ENCODE measurements at regions not wholly inside any gene's neighbourhood (a gene's known extent, or its start where the extent isn't known, plus 50 kb on each side); places are given as distances from the start of the nearest gene placed in this dataset.
A peak's percentile ranks its signal among the peaks of the same experiment; 100 is the strongest.

DNA sequence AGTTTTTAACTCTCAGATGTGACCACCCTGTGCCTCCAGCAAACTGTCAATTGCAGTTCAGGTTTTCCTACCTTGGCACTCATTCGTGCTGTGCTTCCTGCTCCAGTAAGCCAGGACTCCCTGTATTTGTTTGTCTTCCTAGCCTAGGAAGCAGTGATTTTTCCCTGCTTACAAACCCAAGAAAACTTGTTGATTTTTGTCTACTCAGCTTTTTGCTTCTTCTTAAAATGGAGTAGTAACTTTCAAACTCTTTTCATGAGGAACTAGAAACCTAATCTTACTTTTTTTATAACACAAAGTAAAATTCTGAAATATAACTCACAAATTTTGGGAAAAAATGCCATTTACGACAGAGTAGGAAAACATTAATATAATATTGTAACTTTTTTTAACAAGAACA lies 150.6 kb upstream of the TMEFF2 start:
- 4% methylated on average over 2 of the region's 2 CpGs for WGBS (ENCODE audit: low lambda C conversion rate)
- in situ Hi-C loops (cut with HindIII; ENCODE audit: extremely low pct_ligation_motif_present, low pct_unique_long_range_greater_than_20kb) = no loop called here
- CTCF ChIA-PET (ENCODE audit: low intra/inter-chr PET ratio, low total read pairs) = no interaction called here

GRCh38 chr2:192333642-192334041 lies 138.9 kb upstream of the TMEFF2 start:
- no TSS peak for BruUV-seq (replicated peaks)
- Histone ChIP-seq H3K9me3 (ENCODE audit: low read length) (no peaks in the 10 kb centered on the region), H3K27ac (ENCODE audit: extremely low read length, insufficient read depth, low read length) (no peak overlapping the region), H3K36me3 (replicated peaks in 1 of 2; ENCODE audit: control insufficient read depth in 1 of 2, insufficient read depth in 2 of 2, low read length in 2 of 2) (no peaks in the 10 kb centered on the region), H3K4me3 (replicated peaks in 1 of 3; ENCODE audit: insufficient read depth in 1 of 3, low read depth in 2 of 3, low read length in 3 of 3) (no peak overlapping the region), H3K4me2 (ENCODE audit: low read depth, low read length) (no peak overlapping the region), H3K79me2 (ENCODE audit: insufficient read depth, low read length) (no peaks in the 10 kb centered on the region), H4K20me1 (ENCODE audit: insufficient read depth, low read length) (no peaks in the 10 kb centered on the region), H3K9ac (ENCODE audit: insufficient read depth, low read depth, low read length) (no peak overlapping the region), H3K4me1 (ENCODE audit: insufficient read depth, low read length) (no peaks in the 10 kb centered on the region), H3K27me3 (ENCODE audit: control insufficient read depth in 1 of 2, insufficient read depth in 2 of 2, low read length in 2 of 2) (no peaks in the 10 kb centered on the region), H2AFZ (ENCODE audit: low read length) (no peak overlapping the region)
- CTCF ChIA-PET (ENCODE audit: low intra/inter-chr PET ratio, low total read pairs) = no interaction called here
- intact Hi-C loops (cut with micrococcal nuclease; ENCODE audit: unreplicated experiment) (no loop called here), in situ Hi-C loops (cut with HindIII; ENCODE audit: extremely low pct_ligation_motif_present, low pct_unique_long_range_greater_than_20kb) (no loop called here)
- TF ChIP-seq ZNF614 (CRISPR knock-in tag; IDR thresholded peaks at IDR 0.05; ENCODE audit: borderline replicate concordance) (no peak), ZNF850 (CRISPR knock-in tag; conservative IDR thresholded peaks at IDR 0.05) (no peak), ZNF501 (CRISPR knock-in tag; IDR thresholded peaks at IDR 0.05) (no peak), ZNF607 (CRISPR knock-in tag; IDR thresholded peaks at IDR 0.05; ENCODE audit: borderline replicate concordance) (no peak), ZNF513 (CRISPR knock-in tag; conservative IDR thresholded peaks at IDR 0.05) (no peak)
- no peak for FAIRE-seq
- no peak for ATAC-seq
- WGBS (ENCODE audit: low lambda C conversion rate) = 11% methylated on average over 6 of the region's 6 CpGs
- POLR2A ChIA-PET = no interaction called here
- no peak for DNase-seq (ENCODE audit: low spot score)

More for the DNA sequence above, 150.6 kb upstream of the TMEFF2 start:
- peak; percentile 96 for TF ChIP-seq MAFF (IDR thresholded peaks at IDR 0.05; ENCODE audit: low read depth, low read length)
- peak; percentile 93 to 95 for TF ChIP-seq MAFK (conservative IDR thresholded peaks at IDR 0.05 in 1 of 2, IDR thresholded peaks at IDR 0.05 in 1 of 2; ENCODE audit: low read length in 2 of 2)
- TF ChIP-seq ZNF207 (IDR thresholded peaks at IDR 0.05; ENCODE audit: borderline replicate concordance) = no peak
- no peak for TF ChIP-seq ZBTB3 (CRISPR knock-in tag; IDR thresholded peaks at IDR 0.05; ENCODE audit: borderline replicate concordance, low read depth)
- H4K20me1 ChIP-seq (ENCODE audit: insufficient read depth, low read length) = no peaks in the 10 kb centered on the region
- DNase-seq (ENCODE audit: low spot score) (no peak), ATAC-seq (no peak), FAIRE-seq (no peak)
- BruUV-seq (replicated peaks) = no TSS peak
- intact Hi-C loops (cut with micrococcal nuclease; ENCODE audit: unreplicated experiment) = no loop called here
- H3K79me2 ChIP-seq (ENCODE audit: insufficient read depth, low read length) = no peaks in the 10 kb centered on the region
- H3K9me3 ChIP-seq (ENCODE audit: low read length) = no peaks in the 10 kb centered on the region
- no peak overlapping the region for H3K4me2 ChIP-seq (ENCODE audit: low read depth, low read length)
- no peaks in the 10 kb centered on the region for H3K4me1 ChIP-seq (ENCODE audit: insufficient read depth, low read length)
- H3K4me3 ChIP-seq (replicated peaks in 1 of 3; ENCODE audit: insufficient read depth in 1 of 3, low read depth in 2 of 3, low read length in 3 of 3) = no peak overlapping the region
- no peak overlapping the region for H3K9ac ChIP-seq (ENCODE audit: insufficient read depth, low read depth, low read length)
- H3K27me3 ChIP-seq (ENCODE audit: control insufficient read depth in 1 of 2, insufficient read depth in 2 of 2, low read length in 2 of 2) = no peaks in the 10 kb centered on the region
- H3K27ac ChIP-seq (ENCODE audit: extremely low read length, insufficient read depth, low read length) = no peak overlapping the region
- no peaks in the 10 kb centered on the region for H3K36me3 ChIP-seq (replicated peaks in 1 of 2; ENCODE audit: control insufficient read depth in 1 of 2, insufficient read depth in 2 of 2, low read length in 2 of 2)
- H2AFZ ChIP-seq (ENCODE audit: low read length) = no peak overlapping the region
- POLR2A ChIA-PET = no interaction called here
